Large intestine (tissue), 3 donors: ENCODE measurements at regions not wholly inside any gene's neighbourhood (a gene's known extent, or its start where the extent isn't known, plus 50 kb on each side); places are given as distances from the start of the nearest gene placed in this dataset.

ENCODE experiments used
- DNase-seq, 2 donors: peaks; one replicate each; pipeline versions ENCODE4 v3.0.0 to v3.0.0-alpha.2; 2013
- H3K27ac ChIP-seq: one replicate; pipeline ENCODE4 v1.5.1; 2013; ENCODE audit warnings: low read length
- H3K27me3 ChIP-seq: 2 replicates; pipeline ENCODE4 v1.6.1; 2013; ENCODE audit warnings: low read length; ENCODE audit not compliant: control insufficient read depth, insufficient read depth
- H3K36me3 ChIP-seq: 2 replicates; pipeline ENCODE4 v1.6.1; 2013; ENCODE audit warnings: low read length; ENCODE audit not compliant: control insufficient read depth, insufficient read depth
- H3K4me1 ChIP-seq: one replicate; pipeline ENCODE4 v1.6.1; 2013; ENCODE audit warnings: low read length; ENCODE audit not compliant: control insufficient read depth, insufficient read depth
- H3K4me3 ChIP-seq: one replicate; pipeline ENCODE4 v1.5.1; 2013; ENCODE audit warnings: low read length
- H3K9me3 ChIP-seq: one replicate; pipeline ENCODE4 v1.6.1; 2013; ENCODE audit warnings: mild to moderate bottlenecking, low read depth, low read length, moderate library complexity; ENCODE audit not compliant: control insufficient read depth
- WGBS: methylation state at CpG from one replicate; pipeline ENCODE4 v1.1.5; 2013; ENCODE audit warnings: low lambda C conversion rate; ENCODE audit not compliant: insufficient coverage; 5-methylcytosine and 5-hydroxymethylcytosine counted together

GRCh38 chr21:16522548-16522947 lies 792.8 kb downstream of the USP25 start:
- no peaks in the 10 kb centered on the region for H3K9me3 ChIP-seq
- no peak overlapping the region for H3K4me3 ChIP-seq
- H3K4me1 ChIP-seq = no peaks in the 10 kb centered on the region
- WGBS = no CpG with 5 or more reads among the region's 2 CpGs
- no peak for DNase-seq
- no peak overlapping the region for H3K27ac ChIP-seq
- H3K36me3 ChIP-seq = no peaks in the 10 kb centered on the region
- no peaks in the 10 kb centered on the region for H3K27me3 ChIP-seq

- no peaks in the 10 kb centered on the region for H3K36me3 ChIP-seq
- whole genome bisulfite sequencing = 100% methylated on average over 2 of the region's 2 CpGs
- no peaks in the 10 kb centered on the region for H3K4me1 ChIP-seq
- no peak for DNase-seq
- H3K4me3 ChIP-seq = no peak overlapping the region
- no peaks in the 10 kb centered on the region for H3K27me3 ChIP-seq
- H3K27ac ChIP-seq = no peak overlapping the region
- no peaks in the 10 kb centered on the region for H3K9me3 ChIP-seq
These were observed 800.9 kb downstream of the USP25 start for GRCh38 chr21:16530656-16531055.

- DNase-seq = no peak
- Histone ChIP-seq H3K9me3 (no peaks in the 10 kb centered on the region), H3K4me3 (no peak overlapping the region), H3K27ac (no peak overlapping the region), H3K4me1 (no peaks in the 10 kb centered on the region), H3K27me3 (no peaks in the 10 kb centered on the region), H3K36me3 (no peaks in the 10 kb centered on the region)
- WGBS = 83% methylated on average over 2 of the region's 4 CpGs
These were observed 803.1 kb downstream of the USP25 start for GRCh38 chr21:16532840-16533239.

GRCh38 chr21:16533692-16534407 lies 804.1 kb downstream of the USP25 start:
- WGBS = 73% methylated on average over 2 of the region's 9 CpGs
- no peak for DNase-seq
- H3K9me3 ChIP-seq = no peaks in the 10 kb centered on the region
- H3K27me3 ChIP-seq = no peaks in the 10 kb centered on the region
- H3K36me3 ChIP-seq = no peaks in the 10 kb centered on the region
- peak overlapping the region; percentile 16 for H3K27ac ChIP-seq
- no peak overlapping the region for H3K4me3 ChIP-seq
- H3K4me1 ChIP-seq = no peaks in the 10 kb centered on the region

- Histone ChIP-seq H3K27ac (peak overlapping the region; percentile 16), H3K4me1 (no peaks in the 10 kb centered on the region), H3K27me3 (no peaks in the 10 kb centered on the region), H3K36me3 (no peaks in the 10 kb centered on the region), H3K4me3 (no peak overlapping the region), H3K9me3 (no peaks in the 10 kb centered on the region)
- peak; percentile 24 to 27 for DNase-seq
- WGBS = 80% methylated on average over 4 of the region's 11 CpGs
These were observed 804.8 kb downstream of the USP25 start for GRCh38 chr21:16534408-16535101.

- no peaks in the 10 kb centered on the region for H3K36me3 ChIP-seq
- 80% methylated on average over 1 of the region's 6 CpGs for WGBS
These were observed 805.3 kb downstream of the USP25 start for GRCh38 chr21:16535102-16535422.

GRCh38 chr21:16535626-16536025 lies 805.8 kb downstream of the USP25 start:
- H3K27ac ChIP-seq = no peak overlapping the region
- H3K4me1 ChIP-seq = no peaks in the 10 kb centered on the region
- no peaks in the 10 kb centered on the region for H3K27me3 ChIP-seq
- DNase-seq = no peak
- 88% methylated on average over 1 of the region's 1 CpG for whole genome bisulfite sequencing
- H3K36me3 ChIP-seq = no peaks in the 10 kb centered on the region
- no peaks in the 10 kb centered on the region for H3K9me3 ChIP-seq
- H3K4me3 ChIP-seq = no peak overlapping the region

More at GRCh38 chr21:16535102-16535422, 805.3 kb downstream of the USP25 start:
- no peaks in the 10 kb centered on the region for H3K9me3 ChIP-seq
- no peak overlapping the region for H3K27ac ChIP-seq
- no peak overlapping the region for H3K4me3 ChIP-seq
- H3K27me3 ChIP-seq = no peaks in the 10 kb centered on the region
- H3K4me1 ChIP-seq = no peaks in the 10 kb centered on the region
- peak; percentile 5 to 13 for DNase-seq

- Histone ChIP-seq H3K36me3 (no peaks in the 10 kb centered on the region), H3K9me3 (no peaks in the 10 kb centered on the region), H3K27me3 (no peaks in the 10 kb centered on the region), H3K4me1 (no peaks in the 10 kb centered on the region), H3K4me3 (no peak overlapping the region), H3K27ac (no peak overlapping the region)
- DNase-seq = no peak
These were observed 806.4 kb downstream of the USP25 start for GRCh38 chr21:16536140-16536539.

GRCh38 chr21:16536643-16537434 lies 807.1 kb downstream of the USP25 start:
- H3K4me1 ChIP-seq = no peaks in the 10 kb centered on the region
- no peaks in the 10 kb centered on the region for H3K36me3 ChIP-seq
- H3K4me3 ChIP-seq = no peak overlapping the region
- 82% methylated on average over 12 of the region's 12 CpGs for WGBS
- no peaks in the 10 kb centered on the region for H3K27me3 ChIP-seq
- DNase-seq = no peak
- no peak overlapping the region for H3K27ac ChIP-seq
- no peaks in the 10 kb centered on the region for H3K9me3 ChIP-seq

- Histone ChIP-seq H3K4me1 (no peaks in the 10 kb centered on the region), H3K27me3 (no peaks in the 10 kb centered on the region), H3K36me3 (no peaks in the 10 kb centered on the region), H3K9me3 (no peaks in the 10 kb centered on the region), H3K27ac (no peak overlapping the region), H3K4me3 (no peak overlapping the region)
- no CpG with 5 or more reads among the region's 2 CpGs for WGBS
- DNase-seq = no peak
These were observed 807.7 kb downstream of the USP25 start for GRCh38 chr21:16537501-16537900.
